SK-N-SH treated with all-trans-retinoic acid at 6 μM for 48 hours (cell line): ENCODE measurements at regions not wholly inside any gene's neighbourhood (a gene's known extent, or its start where the extent isn't known, plus 50 kb on each side); places are given as distances from the start of the nearest gene placed in this dataset.

Experiments
- ATAC-seq: fragments of 200-7000 bp; cut with Tn5 transposase; 3 replicates; pipeline ENCODE4 v1.9.1; 2020; ENCODE audit warnings: mild to moderate bottlenecking, moderate library complexity
- ARNTL ChIP-seq: fragments of 450-650 bp; formaldehyde crosslinking; IDR thresholded peaks from 2 replicates; pipeline ENCODE4 v1.5.0; 2020; ENCODE audit warnings: low read depth, mild to moderate bottlenecking, moderate library complexity, borderline replicate concordance
- BACH2 ChIP-seq: fragments of 250-450 bp; sonication (Bioruptor Pico); IDR thresholded peaks from 2 replicates; pipeline ENCODE4 v1.9.0; 2021; ENCODE audit warnings: mild to moderate bottlenecking, borderline replicate concordance
- CSDC2 ChIP-seq: fragments of 250-450 bp; sonication (Bioruptor Pico); IDR thresholded peaks from 2 replicates; pipeline ENCODE4 v1.5.0; 2020; ENCODE audit warnings: mild to moderate bottlenecking, moderate library complexity
- CSRNP3 ChIP-seq: fragments of 250-450 bp; sonication (Bioruptor Pico); IDR thresholded peaks from 2 replicates; pipeline ENCODE4 v1.5.1; 2021; ENCODE audit warnings: mild to moderate bottlenecking, moderate library complexity
- ESRRG ChIP-seq: fragments of 250-450 bp; sonication (Bioruptor Pico); IDR thresholded peaks from 2 replicates; pipeline ENCODE4 v1.6.1; 2021; ENCODE audit warnings: mild to moderate bottlenecking
- ISL1 ChIP-seq: fragments of 250-450 bp; sonication (Bioruptor Pico); IDR thresholded peaks from 2 replicates; pipeline ENCODE4 v2.1.2; 2022; ENCODE audit warnings: mild to moderate bottlenecking, moderate library complexity
- OSR1 ChIP-seq: fragments of 250-450 bp; sonication (Bioruptor Pico); IDR thresholded peaks from 2 replicates; pipeline ENCODE4 v1.8.0; 2022; ENCODE audit warnings: moderate library complexity, mild to moderate bottlenecking, inconsistent platforms
- POU6F1 ChIP-seq: fragments of 250-450 bp; sonication (Bioruptor Pico); IDR thresholded peaks from 2 replicates; pipeline ENCODE4 v1.8.0; 2021; ENCODE audit warnings: low read depth, mild to moderate bottlenecking, moderate library complexity, borderline replicate concordance
- PPARA ChIP-seq: fragments of 250-450 bp; sonication (Bioruptor Pico); IDR thresholded peaks from 2 replicates; pipeline ENCODE4 v1.5.0; 2020; ENCODE audit warnings: mild to moderate bottlenecking, borderline replicate concordance
- RARB ChIP-seq: fragments of 250-450 bp; sonication (Bioruptor Pico); IDR thresholded peaks from 2 replicates; pipeline ENCODE4 v1.8.0; 2021; ENCODE audit warnings: mild to moderate bottlenecking, moderate library complexity
- SNAI2 ChIP-seq: fragments of 250-450 bp; sonication (Bioruptor Pico); IDR thresholded peaks from 2 replicates; pipeline ENCODE4 v1.5.0; 2020; ENCODE audit warnings: mild to moderate bottlenecking, moderate library complexity
- TCF4 ChIP-seq: fragments of 250-450 bp; sonication (Bioruptor Pico); IDR thresholded peaks from 2 replicates; pipeline ENCODE4 v1.8.0; 2021; ENCODE audit warnings: mild to moderate bottlenecking, moderate library complexity, borderline replicate concordance
- TOX ChIP-seq: fragments of 250-450 bp; sonication (Bioruptor Pico); IDR thresholded peaks from 2 replicates; pipeline ENCODE4 v1.8.0; 2021; ENCODE audit warnings: mild to moderate bottlenecking, moderate library complexity, borderline replicate concordance
- TSHZ2 ChIP-seq: fragments of 250-450 bp; sonication (Bioruptor Pico); IDR thresholded peaks from 2 replicates; pipeline ENCODE4 v1.5.0; 2020; ENCODE audit warnings: mild to moderate bottlenecking, moderate library complexity
- ZC3H10 ChIP-seq: fragments of 250-450 bp; sonication (Bioruptor Pico); IDR thresholded peaks from 2 replicates; pipeline ENCODE4 v1.5.1; 2021; ENCODE audit warnings: mild to moderate bottlenecking, moderate library complexity
- ZFP3 ChIP-seq: fragments of 250-450 bp; sonication (Bioruptor Pico); IDR thresholded peaks from 2 replicates; pipeline ENCODE4 v1.5.0; 2020; ENCODE audit warnings: mild to moderate bottlenecking, moderate library complexity
- ZFP30 ChIP-seq: fragments of 450-650 bp; formaldehyde crosslinking; IDR thresholded peaks from 2 replicates; pipeline ENCODE4 v1.5.0; 2022; ENCODE audit warnings: mild to moderate bottlenecking, moderate library complexity
- ZNF565 ChIP-seq: fragments of 450-650 bp; formaldehyde crosslinking; conservative IDR thresholded peaks from 2 replicates; pipeline ENCODE4 v1.5.0; 2020; ENCODE audit warnings: low read depth, mild to moderate bottlenecking, moderate library complexity
- ZNF70 ChIP-seq: fragments of 450-650 bp; formaldehyde crosslinking; IDR thresholded peaks from 2 replicates; pipeline ENCODE4 v1.5.0; 2020; ENCODE audit warnings: mild to moderate bottlenecking, moderate library complexity
- ZNF8 ChIP-seq: fragments of 450-650 bp; formaldehyde crosslinking; IDR thresholded peaks from 2 replicates; pipeline ENCODE4 v1.5.0; 2020; ENCODE audit warnings: mild to moderate bottlenecking, moderate library complexity
- TF ChIP-seq, protein P1 (sequence below): fragments of 250-450 bp; sonication (Bioruptor Pico); IDR thresholded peaks from 2 replicates; pipeline ENCODE4 v1.8.0; 2020; ENCODE audit warnings: mild to moderate bottlenecking, moderate library complexity, borderline replicate concordance
- TF ChIP-seq, protein P2 (sequence below): fragments of 250-450 bp; sonication (Bioruptor Pico); IDR thresholded peaks from 2 replicates; pipeline ENCODE4 v1.5.1; 2020; ENCODE audit warnings: low read depth, mild to moderate bottlenecking, moderate library complexity

DNA sequence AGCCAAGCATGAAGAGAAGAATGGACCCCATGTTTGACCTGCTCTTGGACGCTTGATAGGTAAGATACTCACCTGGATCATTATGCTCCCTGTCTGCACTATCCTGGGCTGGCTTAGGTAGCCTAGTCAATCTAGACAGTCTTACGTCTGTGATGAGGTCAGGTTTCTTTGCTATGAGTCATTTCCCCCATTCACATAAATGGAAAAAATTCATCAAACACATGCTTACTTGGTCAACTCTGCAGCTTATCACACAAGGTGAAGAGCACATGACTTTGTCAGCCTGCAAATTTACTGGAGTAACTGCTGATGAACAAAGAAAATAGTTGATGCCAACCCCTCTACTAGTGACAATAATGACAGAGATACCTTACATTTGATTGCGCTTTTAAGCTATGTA lies 170.0 kb downstream of the NUFIP1 start:
- ATAC-seq: peak; percentile 69
- TF ChIP-seq CSDC2 (CRISPR knock-in tag) (no peak), ZNF8 (CRISPR knock-in tag) (no peak), POU6F1 (CRISPR knock-in tag) (no peak), SNAI2 (no peak), ZNF565 (CRISPR knock-in tag) (no peak), ZFP3 (CRISPR knock-in tag) (no peak), ZFP30 (no peak), ZNF70 (CRISPR knock-in tag) (no peak), TCF4 (CRISPR knock-in tag) (no peak)
- TF ChIP-seq, protein P1, sequence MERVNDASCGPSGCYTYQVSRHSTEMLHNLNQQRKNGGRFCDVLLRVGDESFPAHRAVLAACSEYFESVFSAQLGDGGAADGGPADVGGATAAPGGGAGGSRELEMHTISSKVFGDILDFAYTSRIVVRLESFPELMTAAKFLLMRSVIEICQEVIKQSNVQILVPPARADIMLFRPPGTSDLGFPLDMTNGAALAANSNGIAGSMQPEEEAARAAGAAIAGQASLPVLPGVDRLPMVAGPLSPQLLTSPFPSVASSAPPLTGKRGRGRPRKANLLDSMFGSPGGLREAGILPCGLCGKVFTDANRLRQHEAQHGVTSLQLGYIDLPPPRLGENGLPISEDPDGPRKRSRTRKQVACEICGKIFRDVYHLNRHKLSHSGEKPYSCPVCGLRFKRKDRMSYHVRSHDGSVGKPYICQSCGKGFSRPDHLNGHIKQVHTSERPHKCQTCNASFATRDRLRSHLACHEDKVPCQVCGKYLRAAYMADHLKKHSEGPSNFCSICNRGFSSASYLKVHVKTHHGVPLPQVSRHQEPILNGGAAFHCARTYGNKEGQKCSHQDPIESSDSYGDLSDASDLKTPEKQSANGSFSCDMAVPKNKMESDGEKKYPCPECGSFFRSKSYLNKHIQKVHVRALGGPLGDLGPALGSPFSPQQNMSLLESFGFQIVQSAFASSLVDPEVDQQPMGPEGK (CRISPR knock-in tag): no peak

GRCh38 chr13:44818428-44818827 lies 170.8 kb downstream of the NUFIP1 start:
- peak; percentile 53 for ATAC-seq
- TF ChIP-seq SNAI2: no peak
- TF ChIP-seq CSRNP3 (CRISPR knock-in tag): no peak
- no peak for TF ChIP-seq ZFP3 (CRISPR knock-in tag)
- no peak for TF ChIP-seq BACH2 (CRISPR knock-in tag)
- TF ChIP-seq TCF4 (CRISPR knock-in tag): no peak
- TF ChIP-seq ZC3H10: no peak
- no peak for TF ChIP-seq ARNTL (CRISPR knock-in tag)
- TF ChIP-seq PPARA (CRISPR knock-in tag): no peak
- no peak for TF ChIP-seq TSHZ2 (CRISPR knock-in tag)
- TF ChIP-seq RARB (CRISPR knock-in tag): no peak
- TF ChIP-seq ZNF70 (CRISPR knock-in tag): no peak

DNA sequence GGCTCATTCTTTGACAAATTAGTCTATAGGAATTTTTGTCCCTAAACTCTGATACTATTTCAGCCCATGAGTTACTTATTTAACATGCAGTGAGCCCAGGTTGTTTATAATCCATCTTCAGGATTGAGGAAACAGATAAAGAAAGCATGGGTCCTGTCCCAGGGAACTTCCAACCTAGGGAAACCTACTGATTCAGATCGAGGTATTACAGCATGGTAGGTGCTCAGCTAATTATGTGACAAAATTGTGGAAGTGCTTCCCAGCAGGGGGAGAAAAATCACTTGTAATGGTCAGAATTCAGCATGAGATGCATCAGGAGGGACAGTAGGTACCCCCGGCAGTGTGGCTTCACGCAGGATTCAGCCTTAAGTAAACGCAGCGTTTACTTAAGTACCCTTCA lies 171.3 kb downstream of the NUFIP1 start:
- ATAC-seq: no peak
- no peak for TF ChIP-seq ESRRG (CRISPR knock-in tag)
- TF ChIP-seq ZNF565 (CRISPR knock-in tag): no peak
- TF ChIP-seq TOX (CRISPR knock-in tag): no peak
- TF ChIP-seq BACH2 (CRISPR knock-in tag): no peak
- no peak for TF ChIP-seq CSRNP3 (CRISPR knock-in tag)
- TF ChIP-seq PPARA (CRISPR knock-in tag): no peak
- TF ChIP-seq TSHZ2 (CRISPR knock-in tag): no peak
- no peak for TF ChIP-seq ZFP30
- TF ChIP-seq ZNF8 (CRISPR knock-in tag): no peak
- TF ChIP-seq SNAI2: no peak
- no peak for TF ChIP-seq ZFP3 (CRISPR knock-in tag)
- TF ChIP-seq, protein P2, sequence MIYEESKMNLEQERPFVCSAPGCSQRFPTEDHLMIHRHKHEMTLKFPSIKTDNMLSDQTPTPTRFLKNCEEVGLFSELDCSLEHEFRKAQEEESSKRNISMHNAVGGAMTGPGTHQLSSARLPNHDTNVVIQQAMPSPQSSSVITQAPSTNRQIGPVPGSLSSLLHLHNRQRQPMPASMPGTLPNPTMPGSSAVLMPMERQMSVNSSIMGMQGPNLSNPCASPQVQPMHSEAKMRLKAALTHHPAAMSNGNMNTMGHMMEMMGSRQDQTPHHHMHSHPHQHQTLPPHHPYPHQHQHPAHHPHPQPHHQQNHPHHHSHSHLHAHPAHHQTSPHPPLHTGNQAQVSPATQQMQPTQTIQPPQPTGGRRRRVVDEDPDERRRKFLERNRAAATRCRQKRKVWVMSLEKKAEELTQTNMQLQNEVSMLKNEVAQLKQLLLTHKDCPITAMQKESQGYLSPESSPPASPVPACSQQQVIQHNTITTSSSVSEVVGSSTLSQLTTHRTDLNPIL (CRISPR knock-in tag): no peak
- TF ChIP-seq ZNF70 (CRISPR knock-in tag): no peak
- no peak for TF ChIP-seq OSR1
- TF ChIP-seq RARB (CRISPR knock-in tag): no peak
- no peak for TF ChIP-seq ISL1 (CRISPR knock-in tag)
